GM23338 (cell line): ENCODE measurements at regions not wholly inside any gene's neighbourhood (a gene's known extent, or its start where the extent isn't known, plus 50 kb on each side); places are given as distances from the start of the nearest gene placed in this dataset.
A peak's percentile ranks its signal among the peaks of the same experiment; 100 is the strongest.

Experiments
- ATAC-seq: fragments of 200-7000 bp; cut with Tn5 transposase; 3 replicates; pipeline ENCODE4 v1.9.1; 2020
- DNase-seq: peaks from one replicate; pipeline ENCODE4 v3.0.0-alpha.2; 2015; ENCODE audit warnings: low spot score
- H2AFZ ChIP-seq: fragments of 200-600 bp; sonication (generic); 2 replicates; pipeline ENCODE4 v1.8.0; 2016; ENCODE audit warnings: antibody characterized with exemption, mild to moderate bottlenecking, moderate library complexity
- H3F3A ChIP-seq: fragments of 200-600 bp; sonication (generic); replicated peaks from 2 replicates; pipeline ENCODE4 v1.8.0; 2017; ENCODE audit warnings: antibody characterized with exemption, mixed run types, low read depth
- H3K27ac ChIP-seq: fragments of 200-600 bp; sonication (generic); 2 replicates; pipeline ENCODE4 v1.6.1; 2016; ENCODE audit warnings: low read depth
- H3K27me3 ChIP-seq: fragments of 200-600 bp; sonication (generic); 2 replicates; pipeline ENCODE4 v1.8.0; 2016; ENCODE audit warnings: mild to moderate bottlenecking, mixed run types, moderate library complexity; ENCODE audit not compliant: insufficient read depth
- H3K36me3 ChIP-seq: fragments of 200-600 bp; sonication (generic); 2 replicates; pipeline ENCODE4 v1.8.0; 2016; ENCODE audit warnings: mild to moderate bottlenecking; ENCODE audit not compliant: insufficient read depth
- H3K4me1 ChIP-seq: fragments of 200-600 bp; sonication (generic); 2 replicates; pipeline ENCODE4 v1.8.0; 2016; ENCODE audit warnings: mild to moderate bottlenecking, moderate library complexity; ENCODE audit not compliant: insufficient read depth
- H3K4me2 ChIP-seq: fragments of 200-600 bp; sonication (generic); 2 replicates; pipeline ENCODE4 v1.7.1; 2017; ENCODE audit warnings: mixed run types
- H3K4me3 ChIP-seq: fragments of 200-600 bp; sonication (generic); 2 replicates; pipeline ENCODE4 v1.6.1; 2016; ENCODE audit warnings: mixed run types
- H3K79me2 ChIP-seq: fragments of 200-600 bp; sonication (generic); replicated peaks from 2 replicates; pipeline ENCODE4 v1.8.0; 2017; ENCODE audit warnings: mild to moderate bottlenecking; ENCODE audit not compliant: insufficient read depth
- H3K9me2 ChIP-seq: fragments of 200-600 bp; sonication (generic); 2 replicates; pipeline ENCODE4 v1.8.0; 2017; ENCODE audit not compliant: insufficient read depth
- H4K20me1 ChIP-seq: fragments of 200-600 bp; sonication (generic); replicated peaks from 2 replicates; pipeline ENCODE4 v1.8.0; 2017; ENCODE audit warnings: mild to moderate bottlenecking; ENCODE audit not compliant: insufficient read depth
- H3K27ac Mint-ChIP-seq: 2 replicates; pipeline ENCODE4 v1.8.0; 2020; ENCODE audit warnings: inconsistent platforms, mild to moderate bottlenecking, moderate library complexity, mixed read lengths
- H3K27me3 Mint-ChIP-seq: 3 replicates; pipeline ENCODE4 v1.8.0; 2022; ENCODE audit warnings: low read depth, mild to moderate bottlenecking, moderate library complexity, mixed read lengths, inconsistent platforms; ENCODE audit not compliant: insufficient read depth, poor library complexity
- H3K36me3 Mint-ChIP-seq: 3 replicates; pipeline ENCODE4 v1.8.0; 2021; ENCODE audit warnings: low read depth, mild to moderate bottlenecking, inconsistent platforms, moderate library complexity, mixed read lengths
- H3K4me1 Mint-ChIP-seq: 3 replicates; pipeline ENCODE4 v1.8.0; 2020; ENCODE audit warnings: mild to moderate bottlenecking, inconsistent platforms, mixed read lengths
- H3K4me3 Mint-ChIP-seq: 3 replicates; pipeline ENCODE4 v1.8.0; 2021; ENCODE audit warnings: moderate library complexity, mild to moderate bottlenecking, inconsistent platforms, mixed read lengths
- H3K9me3 Mint-ChIP-seq: 3 replicates; pipeline ENCODE4 v1.8.0; 2020; ENCODE audit warnings: moderate library complexity, mild to moderate bottlenecking, inconsistent platforms, mixed read lengths
- CREB1 ChIP-seq: fragments of 250-450 bp; sonication (Bioruptor Pico); IDR thresholded peaks from 2 replicates; pipeline ENCODE4 v1.5.0; 2020; ENCODE audit warnings: low read depth, mild to moderate bottlenecking, moderate library complexity
- EZH2 ChIP-seq: fragments of 200-600 bp; sonication (generic); IDR thresholded peaks from one replicate; pipeline ENCODE4 v1.8.0; 2017; ENCODE audit warnings: antibody characterized with exemption, mild to moderate bottlenecking, low read depth; ENCODE audit not compliant: unreplicated experiment
- EZH2phosphoT487 ChIP-seq: fragments of 200-600 bp; sonication (generic); IDR thresholded peaks from one replicate; pipeline ENCODE4 v1.8.1; 2018; ENCODE audit warnings: antibody characterized with exemption; ENCODE audit not compliant: unreplicated experiment
- JUNB ChIP-seq: IDR thresholded peaks from one replicate; pipeline ENCODE4 v1.6.1; 2016; ENCODE audit warnings: antibody characterized with exemption; ENCODE audit not compliant: unreplicated experiment
- NANOG ChIP-seq: IDR thresholded peaks from 2 replicates; pipeline ENCODE4 v1.6.1; 2016; ENCODE audit warnings: antibody characterized with exemption, borderline replicate concordance
- POLR2AphosphoS5 ChIP-seq: IDR thresholded peaks from 2 replicates; pipeline ENCODE4 v1.6.1; 2016; ENCODE audit warnings: antibody characterized with exemption, low read depth
- STAT1 ChIP-seq: IDR thresholded peaks from one replicate; pipeline ENCODE4 v1.6.1; 2016; ENCODE audit warnings: antibody characterized with exemption; ENCODE audit not compliant: unreplicated experiment
- ZNF114 ChIP-seq: fragments of 250-450 bp; sonication (Bioruptor Pico); IDR thresholded peaks from 2 replicates; pipeline ENCODE4 v1.5.0; 2020; ENCODE audit warnings: mild to moderate bottlenecking, moderate library complexity
- ZNF331 ChIP-seq: fragments of 250-450 bp; sonication (Bioruptor Pico); IDR thresholded peaks from 2 replicates; pipeline ENCODE4 v1.5.0; 2020; ENCODE audit warnings: low read depth, mild to moderate bottlenecking, moderate library complexity
- TF ChIP-seq, protein P1 (sequence below): fragments of 250-450 bp; sonication (Bioruptor Pico); IDR thresholded peaks from 2 replicates; pipeline ENCODE4 v1.5.0; 2020; ENCODE audit warnings: mild to moderate bottlenecking, moderate library complexity
- TF ChIP-seq, protein P2 (sequence below): IDR thresholded peaks from one replicate; pipeline ENCODE4 v1.6.1; 2018; ENCODE audit warnings: antibody characterized with exemption; ENCODE audit not compliant: unreplicated experiment
- TF ChIP-seq, protein P3 (sequence below), 2 experiments: fragments of 200-600 bp in 1 of 2; sonication (generic) in 1 of 2; conservative IDR thresholded peaks; 2 replicates each; pipeline versions ENCODE4 v1.5.1 to v1.6.1; 2016 to 2017; ENCODE audit warnings: antibody characterized with exemption in 2 of 2, low read depth in 2 of 2, mild to moderate bottlenecking in 2 of 2, moderate library complexity in 1 of 2
- TF ChIP-seq, protein P4 (sequence below): IDR thresholded peaks from 2 replicates; pipeline ENCODE4 v1.6.1; 2016; ENCODE audit warnings: antibody characterized with exemption

DNA sequence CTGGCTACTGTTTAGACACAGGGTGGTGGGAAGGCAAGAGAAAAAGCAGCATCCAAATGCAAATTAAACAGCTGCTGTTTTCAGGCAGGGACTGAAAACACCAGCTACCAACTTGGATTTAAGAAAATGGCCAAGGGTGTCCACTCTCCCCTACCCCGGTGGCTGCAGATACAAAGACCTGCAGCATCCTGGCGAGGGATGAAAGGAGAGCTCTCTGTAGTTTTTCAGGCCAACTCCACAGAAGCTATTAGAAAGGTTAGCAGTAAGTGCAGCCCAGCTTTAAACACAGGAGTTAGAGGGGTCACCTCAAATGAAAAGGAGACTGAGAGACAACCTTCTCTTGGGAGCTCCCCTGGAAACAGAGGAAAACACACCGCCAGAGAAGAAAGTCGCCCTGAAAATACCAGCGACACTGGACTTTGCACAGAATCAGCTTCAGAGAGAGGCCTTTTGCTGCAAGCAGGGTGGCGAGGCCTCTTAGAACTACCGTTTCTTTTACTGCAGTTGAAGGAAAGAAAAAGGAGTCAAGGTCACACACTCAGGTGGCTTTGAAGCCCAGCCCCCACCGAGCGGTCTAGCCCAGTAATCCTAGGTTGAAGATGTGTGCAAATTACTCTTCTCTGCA lies 74.4 kb upstream of the TIAM1 start:
- no peak for DNase-seq
- Histone ChIP-seq H4K20me1 (no peaks in the 10 kb centered on the region), H2AFZ (no peak overlapping the region), H3K36me3 (no peaks in the 10 kb centered on the region; the same call in 1 of the 2 replicates), H3K27ac (no peak overlapping the region), H3K79me2 (no peaks in the 10 kb centered on the region), H3K4me3 (no peak overlapping the region), H3K27me3 (no peaks in the 10 kb centered on the region), H3K9me2 (no peaks in the 10 kb centered on the region; the same call in 1 of the 2 replicates), H3K4me2 (peak overlapping the region; percentile 53; the same call in 1 of the 2 replicates), H3K4me1 (peaks cover 8% of the 10 kb centered on the region), H3F3A (no peaks in the 10 kb centered on the region)
- no peaks in the 10 kb centered on the region for H3K36me3 Mint-ChIP-seq
- no peaks in the 10 kb centered on the region; the same call in 2 of the 3 replicates for H3K9me3 Mint-ChIP-seq
- peaks cover 5% of the 10 kb centered on the region for H3K27me3 Mint-ChIP-seq
- no peak for TF ChIP-seq CREB1 (CRISPR knock-in tag)
- TF ChIP-seq, protein P1, sequence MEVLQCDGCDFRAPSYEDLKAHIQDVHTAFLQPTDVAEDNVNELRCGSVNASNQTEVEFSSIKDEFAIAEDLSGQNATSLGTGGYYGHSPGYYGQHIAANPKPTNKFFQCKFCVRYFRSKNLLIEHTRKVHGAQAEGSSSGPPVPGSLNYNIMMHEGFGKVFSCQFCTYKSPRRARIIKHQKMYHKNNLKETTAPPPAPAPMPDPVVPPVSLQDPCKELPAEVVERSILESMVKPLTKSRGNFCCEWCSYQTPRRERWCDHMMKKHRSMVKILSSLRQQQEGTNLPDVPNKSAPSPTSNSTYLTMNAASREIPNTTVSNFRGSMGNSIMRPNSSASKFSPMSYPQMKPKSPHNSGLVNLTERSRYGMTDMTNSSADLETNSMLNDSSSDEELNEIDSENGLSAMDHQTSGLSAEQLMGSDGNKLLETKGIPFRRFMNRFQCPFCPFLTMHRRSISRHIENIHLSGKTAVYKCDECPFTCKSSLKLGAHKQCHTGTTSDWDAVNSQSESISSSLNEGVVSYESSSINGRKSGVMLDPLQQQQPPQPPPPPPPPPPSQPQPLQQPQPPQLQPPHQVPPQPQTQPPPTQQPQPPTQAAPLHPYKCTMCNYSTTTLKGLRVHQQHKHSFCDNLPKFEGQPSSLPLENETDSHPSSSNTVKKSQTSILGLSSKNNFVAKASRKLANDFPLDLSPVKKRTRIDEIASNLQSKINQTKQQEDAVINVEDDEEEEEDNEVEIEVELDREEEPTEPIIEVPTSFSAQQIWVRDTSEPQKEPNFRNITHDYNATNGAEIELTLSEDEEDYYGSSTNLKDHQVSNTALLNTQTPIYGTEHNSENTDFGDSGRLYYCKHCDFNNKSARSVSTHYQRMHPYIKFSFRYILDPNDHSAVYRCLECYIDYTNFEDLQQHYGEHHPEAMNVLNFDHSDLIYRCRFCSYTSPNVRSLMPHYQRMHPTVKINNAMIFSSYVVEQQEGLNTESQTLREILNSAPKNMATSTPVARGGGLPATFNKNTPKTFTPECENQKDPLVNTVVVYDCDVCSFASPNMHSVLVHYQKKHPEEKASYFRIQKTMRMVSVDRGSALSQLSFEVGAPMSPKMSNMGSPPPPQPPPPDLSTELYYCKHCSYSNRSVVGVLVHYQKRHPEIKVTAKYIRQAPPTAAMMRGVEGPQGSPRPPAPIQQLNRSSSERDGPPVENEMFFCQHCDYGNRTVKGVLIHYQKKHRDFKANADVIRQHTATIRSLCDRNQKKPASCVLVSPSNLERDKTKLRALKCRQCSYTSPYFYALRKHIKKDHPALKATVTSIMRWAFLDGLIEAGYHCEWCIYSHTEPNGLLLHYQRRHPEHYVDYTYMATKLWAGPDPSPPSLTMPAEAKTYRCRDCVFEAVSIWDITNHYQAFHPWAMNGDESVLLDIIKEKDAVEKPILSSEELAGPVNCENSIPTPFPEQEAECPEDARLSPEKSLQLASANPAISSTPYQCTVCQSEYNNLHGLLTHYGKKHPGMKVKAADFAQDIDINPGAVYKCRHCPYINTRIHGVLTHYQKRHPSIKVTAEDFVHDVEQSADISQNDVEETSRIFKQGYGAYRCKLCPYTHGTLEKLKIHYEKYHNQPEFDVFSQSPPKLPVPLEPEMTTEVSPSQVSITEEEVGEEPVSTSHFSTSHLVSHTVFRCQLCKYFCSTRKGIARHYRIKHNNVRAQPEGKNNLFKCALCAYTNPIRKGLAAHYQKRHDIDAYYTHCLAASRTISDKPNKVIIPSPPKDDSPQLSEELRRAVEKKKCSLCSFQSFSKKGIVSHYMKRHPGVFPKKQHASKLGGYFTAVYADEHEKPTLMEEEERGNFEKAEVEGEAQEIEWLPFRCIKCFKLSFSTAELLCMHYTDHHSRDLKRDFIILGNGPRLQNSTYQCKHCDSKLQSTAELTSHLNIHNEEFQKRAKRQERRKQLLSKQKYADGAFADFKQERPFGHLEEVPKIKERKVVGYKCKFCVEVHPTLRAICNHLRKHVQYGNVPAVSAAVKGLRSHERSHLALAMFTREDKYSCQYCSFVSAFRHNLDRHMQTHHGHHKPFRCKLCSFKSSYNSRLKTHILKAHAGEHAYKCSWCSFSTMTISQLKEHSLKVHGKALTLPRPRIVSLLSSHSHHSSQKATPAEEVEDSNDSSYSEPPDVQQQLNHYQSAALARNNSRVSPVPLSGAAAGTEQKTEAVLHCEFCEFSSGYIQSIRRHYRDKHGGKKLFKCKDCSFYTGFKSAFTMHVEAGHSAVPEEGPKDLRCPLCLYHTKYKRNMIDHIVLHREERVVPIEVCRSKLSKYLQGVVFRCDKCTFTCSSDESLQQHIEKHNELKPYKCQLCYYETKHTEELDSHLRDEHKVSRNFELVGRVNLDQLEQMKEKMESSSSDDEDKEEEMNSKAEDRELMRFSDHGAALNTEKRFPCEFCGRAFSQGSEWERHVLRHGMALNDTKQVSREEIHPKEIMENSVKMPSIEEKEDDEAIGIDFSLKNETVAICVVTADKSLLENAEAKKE (CRISPR knock-in tag) = no peak
- TF ChIP-seq, protein P2, sequence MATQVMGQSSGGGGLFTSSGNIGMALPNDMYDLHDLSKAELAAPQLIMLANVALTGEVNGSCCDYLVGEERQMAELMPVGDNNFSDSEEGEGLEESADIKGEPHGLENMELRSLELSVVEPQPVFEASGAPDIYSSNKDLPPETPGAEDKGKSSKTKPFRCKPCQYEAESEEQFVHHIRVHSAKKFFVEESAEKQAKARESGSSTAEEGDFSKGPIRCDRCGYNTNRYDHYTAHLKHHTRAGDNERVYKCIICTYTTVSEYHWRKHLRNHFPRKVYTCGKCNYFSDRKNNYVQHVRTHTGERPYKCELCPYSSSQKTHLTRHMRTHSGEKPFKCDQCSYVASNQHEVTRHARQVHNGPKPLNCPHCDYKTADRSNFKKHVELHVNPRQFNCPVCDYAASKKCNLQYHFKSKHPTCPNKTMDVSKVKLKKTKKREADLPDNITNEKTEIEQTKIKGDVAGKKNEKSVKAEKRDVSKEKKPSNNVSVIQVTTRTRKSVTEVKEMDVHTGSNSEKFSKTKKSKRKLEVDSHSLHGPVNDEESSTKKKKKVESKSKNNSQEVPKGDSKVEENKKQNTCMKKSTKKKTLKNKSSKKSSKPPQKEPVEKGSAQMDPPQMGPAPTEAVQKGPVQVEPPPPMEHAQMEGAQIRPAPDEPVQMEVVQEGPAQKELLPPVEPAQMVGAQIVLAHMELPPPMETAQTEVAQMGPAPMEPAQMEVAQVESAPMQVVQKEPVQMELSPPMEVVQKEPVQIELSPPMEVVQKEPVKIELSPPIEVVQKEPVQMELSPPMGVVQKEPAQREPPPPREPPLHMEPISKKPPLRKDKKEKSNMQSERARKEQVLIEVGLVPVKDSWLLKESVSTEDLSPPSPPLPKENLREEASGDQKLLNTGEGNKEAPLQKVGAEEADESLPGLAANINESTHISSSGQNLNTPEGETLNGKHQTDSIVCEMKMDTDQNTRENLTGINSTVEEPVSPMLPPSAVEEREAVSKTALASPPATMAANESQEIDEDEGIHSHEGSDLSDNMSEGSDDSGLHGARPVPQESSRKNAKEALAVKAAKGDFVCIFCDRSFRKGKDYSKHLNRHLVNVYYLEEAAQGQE = no peak
- TF ChIP-seq, protein P3, sequence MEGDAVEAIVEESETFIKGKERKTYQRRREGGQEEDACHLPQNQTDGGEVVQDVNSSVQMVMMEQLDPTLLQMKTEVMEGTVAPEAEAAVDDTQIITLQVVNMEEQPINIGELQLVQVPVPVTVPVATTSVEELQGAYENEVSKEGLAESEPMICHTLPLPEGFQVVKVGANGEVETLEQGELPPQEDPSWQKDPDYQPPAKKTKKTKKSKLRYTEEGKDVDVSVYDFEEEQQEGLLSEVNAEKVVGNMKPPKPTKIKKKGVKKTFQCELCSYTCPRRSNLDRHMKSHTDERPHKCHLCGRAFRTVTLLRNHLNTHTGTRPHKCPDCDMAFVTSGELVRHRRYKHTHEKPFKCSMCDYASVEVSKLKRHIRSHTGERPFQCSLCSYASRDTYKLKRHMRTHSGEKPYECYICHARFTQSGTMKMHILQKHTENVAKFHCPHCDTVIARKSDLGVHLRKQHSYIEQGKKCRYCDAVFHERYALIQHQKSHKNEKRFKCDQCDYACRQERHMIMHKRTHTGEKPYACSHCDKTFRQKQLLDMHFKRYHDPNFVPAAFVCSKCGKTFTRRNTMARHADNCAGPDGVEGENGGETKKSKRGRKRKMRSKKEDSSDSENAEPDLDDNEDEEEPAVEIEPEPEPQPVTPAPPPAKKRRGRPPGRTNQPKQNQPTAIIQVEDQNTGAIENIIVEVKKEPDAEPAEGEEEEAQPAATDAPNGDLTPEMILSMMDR (conservative IDR thresholded peaks at IDR 0.05; ENCODE audit: low read depth in 2 of 2) = no peak
- TF ChIP-seq EZH2phosphoT487 = no peak
- no peak for TF ChIP-seq ZNF331 (CRISPR knock-in tag)
- no peak for TF ChIP-seq EZH2
- no peak for TF ChIP-seq POLR2AphosphoS5
- no peak for TF ChIP-seq JUNB
- TF ChIP-seq STAT1 = no peak
- TF ChIP-seq ZNF114 (CRISPR knock-in tag) = no peak
- no peak for TF ChIP-seq NANOG
- TF ChIP-seq, protein P4, sequence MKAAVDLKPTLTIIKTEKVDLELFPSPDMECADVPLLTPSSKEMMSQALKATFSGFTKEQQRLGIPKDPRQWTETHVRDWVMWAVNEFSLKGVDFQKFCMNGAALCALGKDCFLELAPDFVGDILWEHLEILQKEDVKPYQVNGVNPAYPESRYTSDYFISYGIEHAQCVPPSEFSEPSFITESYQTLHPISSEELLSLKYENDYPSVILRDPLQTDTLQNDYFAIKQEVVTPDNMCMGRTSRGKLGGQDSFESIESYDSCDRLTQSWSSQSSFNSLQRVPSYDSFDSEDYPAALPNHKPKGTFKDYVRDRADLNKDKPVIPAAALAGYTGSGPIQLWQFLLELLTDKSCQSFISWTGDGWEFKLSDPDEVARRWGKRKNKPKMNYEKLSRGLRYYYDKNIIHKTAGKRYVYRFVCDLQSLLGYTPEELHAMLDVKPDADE = no peak
- peaks cover 7% of the 10 kb centered on the region for H3K4me1 Mint-ChIP-seq
- no peak overlapping the region for H3K4me3 Mint-ChIP-seq
- no peak overlapping the region for H3K27ac Mint-ChIP-seq
- ATAC-seq = peak; percentile 66
